ENCODE measurements at regions not wholly inside any gene's neighbourhood (a gene's known extent, or its start where the extent isn't known, plus 50 kb on each side); places are given as distances from the start of the nearest gene placed in this dataset.

GRCh38 chr4:38209654-38210053, 249.5 kb downstream of the PTTG2 start:
- Histone ChIP-seq H4K20me1 (ENCODE audit: insufficient read depth) (no peaks in the 10 kb centered on the region), H3K27ac (no peak overlapping the region), H2AFZ (ENCODE audit: low read depth) (no peak overlapping the region), H3K36me3 (ENCODE audit: insufficient read depth) (no peaks in the 10 kb centered on the region), H3K4me2 (no peak overlapping the region), H3K27me3 (ENCODE audit: insufficient read depth, low read depth) (no peaks in the 10 kb centered on the region), H3K9ac (no peak overlapping the region), H3K4me1 (ENCODE audit: low read depth, poor library complexity, severe bottlenecking) (no peaks in the 10 kb centered on the region), H3K79me2 (ENCODE audit: insufficient read depth, low read depth) (no peaks in the 10 kb centered on the region), H3K4me3 (IDR thresholded peaks at IDR 0.05; ENCODE audit: insufficient read depth, low read depth, low read length) (no peak overlapping the region)
- TF ChIP-seq CTCF (conservative IDR thresholded peaks at IDR 0.05; ENCODE audit: low read depth, low read length) = no peak

- Histone ChIP-seq H3K27ac (no peak overlapping the region), H3K36me3 (ENCODE audit: insufficient read depth) (no peaks in the 10 kb centered on the region), H3K9ac (no peak overlapping the region), H2AFZ (ENCODE audit: low read depth) (no peak overlapping the region), H4K20me1 (ENCODE audit: insufficient read depth) (no peaks in the 10 kb centered on the region), H3K79me2 (ENCODE audit: insufficient read depth, low read depth) (no peaks in the 10 kb centered on the region), H3K4me3 (IDR thresholded peaks at IDR 0.05; ENCODE audit: insufficient read depth, low read depth, low read length) (no peak overlapping the region), H3K4me2 (no peak overlapping the region), H3K4me1 (ENCODE audit: low read depth, poor library complexity, severe bottlenecking) (no peaks in the 10 kb centered on the region), H3K27me3 (ENCODE audit: insufficient read depth, low read depth) (no peaks in the 10 kb centered on the region)
- no peak for TF ChIP-seq CTCF (conservative IDR thresholded peaks at IDR 0.05; ENCODE audit: low read depth, low read length)
Observed at GRCh38 chr4:38210396-38211114, 250.4 kb downstream of the PTTG2 start.

- Histone ChIP-seq H3K4me2 (no peak overlapping the region), H3K4me1 (ENCODE audit: low read depth, poor library complexity, severe bottlenecking) (no peaks in the 10 kb centered on the region), H4K20me1 (ENCODE audit: insufficient read depth) (no peaks in the 10 kb centered on the region), H3K4me3 (IDR thresholded peaks at IDR 0.05; ENCODE audit: insufficient read depth, low read depth, low read length) (no peak overlapping the region), H2AFZ (ENCODE audit: low read depth) (no peak overlapping the region), H3K79me2 (ENCODE audit: insufficient read depth, low read depth) (no peaks in the 10 kb centered on the region), H3K27ac (no peak overlapping the region), H3K9ac (no peak overlapping the region), H3K27me3 (ENCODE audit: insufficient read depth, low read depth) (no peaks in the 10 kb centered on the region), H3K36me3 (ENCODE audit: insufficient read depth) (no peaks in the 10 kb centered on the region)
- no peak for TF ChIP-seq CTCF (conservative IDR thresholded peaks at IDR 0.05; ENCODE audit: low read depth, low read length)
Observed at GRCh38 chr4:38211885-38212284, 251.7 kb downstream of the PTTG2 start.

- no peaks in the 10 kb centered on the region for H3K36me3 ChIP-seq (ENCODE audit: insufficient read depth)
- no peaks in the 10 kb centered on the region for H3K4me1 ChIP-seq (ENCODE audit: low read depth, poor library complexity, severe bottlenecking)
- H3K79me2 ChIP-seq (ENCODE audit: insufficient read depth, low read depth) = no peaks in the 10 kb centered on the region
- H4K20me1 ChIP-seq (ENCODE audit: insufficient read depth) = no peaks in the 10 kb centered on the region
- no peak overlapping the region for H3K4me3 ChIP-seq (IDR thresholded peaks at IDR 0.05; ENCODE audit: insufficient read depth, low read depth, low read length)
- H2AFZ ChIP-seq (ENCODE audit: low read depth) = no peak overlapping the region
- H3K27me3 ChIP-seq (ENCODE audit: insufficient read depth, low read depth) = no peaks in the 10 kb centered on the region
- no peak overlapping the region for H3K27ac ChIP-seq
- H3K9ac ChIP-seq = no peak overlapping the region
- TF ChIP-seq CTCF (conservative IDR thresholded peaks at IDR 0.05; ENCODE audit: low read depth, low read length) = no peak
- no peak overlapping the region for H3K4me2 ChIP-seq
Observed at GRCh38 chr4:38213083-38213805, 253.0 kb downstream of the PTTG2 start.

Data from KMS-11 (cell line).